Fibroblast of the aortic adventitia (primary cell): ENCODE measurements at regions not wholly inside any gene's neighbourhood (a gene's known extent, or its start where the extent isn't known, plus 50 kb on each side); places are given as distances from the start of the nearest gene placed in this dataset.

Experiments
- DNase-seq: peaks from one replicate; pipeline ENCODE4 v3.0.0-alpha.2; 2010; ENCODE audit warnings: low read depth
- H3K4me3 ChIP-seq: 2 replicates; pipeline ENCODE4 v1.5.1; 2011; ENCODE audit warnings: low read depth, mild to moderate bottlenecking, control low read depth, low read length, moderate library complexity
- TF ChIP-seq, protein P1 (sequence below): IDR thresholded peaks from 2 replicates; pipeline ENCODE4 v1.5.1; 2011; ENCODE audit warnings: mild to moderate bottlenecking, low read length, control low read depth, inconsistent platforms; ENCODE audit not compliant: insufficient read depth

DNA sequence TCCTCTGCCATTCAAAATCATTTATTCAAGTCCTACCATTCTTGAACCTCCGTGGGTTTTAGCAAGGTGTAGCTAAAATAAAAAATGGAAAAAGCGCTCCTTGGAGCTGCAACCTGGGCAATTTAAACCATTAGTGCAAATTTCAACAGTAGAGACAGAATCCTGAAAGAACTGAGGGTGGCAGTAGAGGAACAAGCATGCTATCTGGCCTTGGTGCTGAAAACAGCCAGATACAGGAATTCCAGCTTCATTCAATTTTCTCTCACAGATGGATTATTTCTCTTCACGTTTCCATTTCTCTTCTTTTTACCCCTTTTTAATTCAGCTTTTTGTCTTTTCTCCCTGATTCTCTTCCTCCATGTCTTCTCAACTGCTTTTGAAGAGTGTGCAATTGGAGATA is 77.7 kb downstream of the OTUD1 start:
- no peak overlapping the region for H3K4me3 ChIP-seq
- TF ChIP-seq, protein P1, sequence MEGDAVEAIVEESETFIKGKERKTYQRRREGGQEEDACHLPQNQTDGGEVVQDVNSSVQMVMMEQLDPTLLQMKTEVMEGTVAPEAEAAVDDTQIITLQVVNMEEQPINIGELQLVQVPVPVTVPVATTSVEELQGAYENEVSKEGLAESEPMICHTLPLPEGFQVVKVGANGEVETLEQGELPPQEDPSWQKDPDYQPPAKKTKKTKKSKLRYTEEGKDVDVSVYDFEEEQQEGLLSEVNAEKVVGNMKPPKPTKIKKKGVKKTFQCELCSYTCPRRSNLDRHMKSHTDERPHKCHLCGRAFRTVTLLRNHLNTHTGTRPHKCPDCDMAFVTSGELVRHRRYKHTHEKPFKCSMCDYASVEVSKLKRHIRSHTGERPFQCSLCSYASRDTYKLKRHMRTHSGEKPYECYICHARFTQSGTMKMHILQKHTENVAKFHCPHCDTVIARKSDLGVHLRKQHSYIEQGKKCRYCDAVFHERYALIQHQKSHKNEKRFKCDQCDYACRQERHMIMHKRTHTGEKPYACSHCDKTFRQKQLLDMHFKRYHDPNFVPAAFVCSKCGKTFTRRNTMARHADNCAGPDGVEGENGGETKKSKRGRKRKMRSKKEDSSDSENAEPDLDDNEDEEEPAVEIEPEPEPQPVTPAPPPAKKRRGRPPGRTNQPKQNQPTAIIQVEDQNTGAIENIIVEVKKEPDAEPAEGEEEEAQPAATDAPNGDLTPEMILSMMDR: peak; percentile 76
- peak; percentile 59 for DNase-seq

DNA sequence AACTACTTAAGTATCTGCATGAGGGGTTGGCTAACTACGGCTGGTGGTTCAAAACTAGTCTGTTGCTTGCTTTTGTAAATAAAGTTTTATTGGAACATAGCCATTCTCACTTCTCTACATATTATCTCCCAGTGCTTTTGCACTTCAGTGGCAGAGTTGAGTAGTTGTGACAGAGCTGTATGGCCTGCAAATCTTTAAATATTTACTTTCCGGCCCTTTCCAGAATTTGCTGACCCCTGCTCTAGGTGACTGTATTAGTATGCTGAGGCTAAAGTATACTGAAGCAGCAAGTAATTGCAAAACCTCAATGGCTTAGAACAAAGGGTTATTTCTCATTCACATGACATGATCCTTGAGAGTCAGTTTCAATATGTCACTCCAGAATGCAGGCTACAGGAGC is 78.3 kb downstream of the OTUD1 start:
- TF ChIP-seq, protein P1: no peak
- no peak overlapping the region for H3K4me3 ChIP-seq
- DNase-seq: no peak

DNA sequence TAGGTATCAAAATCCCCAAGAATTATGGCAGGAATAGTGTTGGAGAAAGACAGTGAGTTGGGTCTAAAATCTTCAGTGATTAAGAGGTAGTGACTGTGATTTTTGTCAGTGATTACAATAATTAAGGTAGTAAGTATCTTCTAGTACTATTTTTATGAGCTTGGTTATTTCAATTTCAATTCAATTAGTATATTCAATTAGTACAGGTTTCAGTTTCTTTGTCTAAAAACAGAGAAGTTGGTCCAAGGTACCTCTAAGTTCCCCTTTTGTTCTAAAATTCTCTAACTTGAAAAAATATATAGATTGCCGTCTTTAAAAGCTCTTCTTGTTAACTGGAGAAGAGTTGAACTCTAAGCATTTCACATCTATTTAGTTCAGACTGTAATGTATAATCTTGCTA is 82.9 kb downstream of the OTUD1 start:
- H3K4me3 ChIP-seq: no peak overlapping the region
- TF ChIP-seq, protein P1: no peak

DNA sequence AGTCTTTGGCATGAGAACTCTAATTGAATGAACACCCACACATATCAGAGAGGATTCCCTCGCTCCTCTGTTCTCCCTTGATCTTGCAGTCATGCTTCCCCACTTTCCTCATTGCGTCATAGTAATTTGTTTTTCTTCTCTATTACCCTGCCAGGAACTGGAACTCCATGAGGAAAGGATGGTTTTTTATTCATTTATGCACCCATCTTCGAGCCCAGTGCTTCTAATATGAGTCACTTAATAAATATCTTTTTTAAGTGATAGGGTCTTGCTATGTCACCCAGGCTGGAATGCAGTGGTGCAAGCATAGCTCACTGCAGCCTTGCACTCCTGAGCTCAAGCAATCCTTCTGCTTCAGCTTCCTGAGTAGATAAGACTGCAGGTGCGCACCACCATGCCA is 83.5 kb downstream of the OTUD1 start:
- DNase-seq: peak; percentile 27
- TF ChIP-seq, protein P1: no peak
- no peak overlapping the region for H3K4me3 ChIP-seq

More for the DNA sequence above, 82.9 kb downstream of the OTUD1 start:
- DNase-seq: no peak

DNA sequence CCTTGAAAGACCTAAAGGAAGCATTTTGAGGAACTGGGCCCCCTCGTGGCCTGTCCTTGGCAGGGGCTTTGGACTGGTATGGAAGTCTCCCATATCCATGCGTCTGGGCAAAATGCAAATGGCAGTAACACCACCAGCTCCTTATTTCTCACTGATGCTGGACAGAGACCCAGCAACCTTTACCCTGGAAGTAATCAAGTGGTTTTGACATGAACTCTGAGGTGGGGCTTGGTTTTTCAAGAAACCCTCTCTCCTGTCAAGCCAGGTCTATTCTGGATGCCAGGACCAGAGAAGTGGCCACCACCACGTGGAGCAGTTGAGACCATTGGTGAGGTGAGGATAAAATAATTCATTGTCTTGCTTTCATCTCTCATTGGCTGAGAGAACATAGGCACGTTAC is 84.4 kb downstream of the OTUD1 start:
- H3K4me3 ChIP-seq: no peak overlapping the region
- DNase-seq: no peak
- TF ChIP-seq, protein P1: no peak

DNA sequence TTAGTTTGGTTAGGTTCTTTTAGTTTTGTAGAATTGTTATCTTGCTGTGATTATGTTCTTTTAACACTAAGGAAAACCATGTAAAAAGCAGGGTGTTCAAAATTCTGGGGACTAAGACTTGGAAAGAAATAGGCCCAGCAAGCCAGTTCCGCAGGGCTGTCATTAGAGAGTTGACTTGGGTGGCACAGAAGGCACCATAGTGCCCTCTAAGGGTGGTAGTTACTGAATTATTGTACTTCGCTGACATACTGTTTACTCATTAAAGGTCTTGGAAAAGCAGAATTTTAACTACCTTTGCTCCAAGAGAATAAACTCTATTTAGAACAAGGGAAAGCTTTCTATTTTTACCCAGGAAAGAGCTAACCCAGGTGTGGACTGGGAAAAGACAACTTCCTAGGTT is 86.5 kb downstream of the OTUD1 start:
- DNase-seq: peak; percentile 14
- TF ChIP-seq, protein P1: no peak
- H3K4me3 ChIP-seq: no peak overlapping the region

DNA sequence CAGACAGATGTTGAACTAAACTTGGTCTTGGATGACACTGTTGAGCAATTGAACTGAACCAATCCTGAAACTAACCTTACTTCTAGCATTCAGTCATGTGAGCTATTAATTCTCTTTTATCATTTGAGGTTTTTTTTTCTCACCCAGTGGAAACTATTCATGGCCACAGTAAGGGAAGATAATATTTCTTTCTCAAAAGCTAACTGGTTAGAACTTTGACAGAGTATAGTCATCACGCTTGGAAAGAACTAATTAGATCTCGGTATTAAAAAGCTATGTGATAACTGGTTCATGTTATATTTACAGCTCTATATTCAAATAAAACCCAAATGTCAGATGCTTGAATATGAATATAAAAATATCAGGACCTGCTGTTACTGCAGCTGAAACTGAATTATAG is 89.5 kb downstream of the OTUD1 start:
- H3K4me3 ChIP-seq: no peak overlapping the region
- TF ChIP-seq, protein P1: no peak
- DNase-seq: no peak
